NCI-H748 (cell line): ENCODE measurements at regions not wholly inside any gene's neighbourhood (a gene's known extent, or its start where the extent isn't known, plus 50 kb on each side); places are given as distances from the start of the nearest gene placed in this dataset.
"Not testable (repeated sequence)": the region's sequence is repeated elsewhere in the genome, so short reads cannot be mapped to it uniquely, and the experiment has no call there.

Experiments used
- DNase-seq: peaks from one replicate; lab custom pipeline; 2025; ENCODE audit not compliant: unreplicated experiment; lab: John Stamatoyannopoulos, UW

- no peak for DNase-seq
Observed at GRCh38 chr3:124354150-124354549, 362.2 kb upstream of the ROPN1 start.

GRCh38 chr3:124358156-124358555 lies 366.2 kb upstream of the ROPN1 start:
- no peak for DNase-seq

- no peak for DNase-seq
Observed at GRCh38 chr3:124360155-124360554, 368.2 kb upstream of the ROPN1 start.

DNA sequence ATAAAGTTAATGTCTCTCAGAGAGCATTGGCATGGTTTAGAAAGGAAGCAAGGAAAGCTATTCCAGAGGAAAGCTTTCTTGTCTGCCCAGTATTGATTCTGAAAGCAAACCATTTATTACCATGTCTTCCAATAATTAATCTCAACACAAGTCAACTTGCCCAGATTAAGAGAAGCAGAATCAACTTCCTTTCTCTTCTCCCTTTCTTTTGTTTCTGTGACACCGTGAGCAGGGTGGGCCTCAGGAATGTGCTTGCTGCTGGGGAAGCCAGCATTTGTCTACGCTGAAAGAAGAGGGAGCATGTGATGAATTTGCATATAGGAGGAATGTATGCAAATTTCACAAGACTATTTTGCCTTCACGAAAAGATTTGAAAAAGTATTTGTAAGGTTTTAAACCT lies 368.6 kb upstream of the ROPN1 start:
- DNase-seq, result no peak

GRCh38 chr3:124361566-124361965 lies 368.7 kb upstream of the UMPS start:
- no peak for DNase-seq

GRCh38 chr3:124362455-124362854 lies 367.8 kb upstream of the UMPS start:
- peak; percentile 40 for DNase-seq

- no peak for DNase-seq
Observed at GRCh38 chr3:124363476-124363875, 366.8 kb upstream of the UMPS start.

GRCh38 chr3:124364317-124365020 lies 365.8 kb upstream of the UMPS start:
- DNase-seq, result no peak

DNA sequence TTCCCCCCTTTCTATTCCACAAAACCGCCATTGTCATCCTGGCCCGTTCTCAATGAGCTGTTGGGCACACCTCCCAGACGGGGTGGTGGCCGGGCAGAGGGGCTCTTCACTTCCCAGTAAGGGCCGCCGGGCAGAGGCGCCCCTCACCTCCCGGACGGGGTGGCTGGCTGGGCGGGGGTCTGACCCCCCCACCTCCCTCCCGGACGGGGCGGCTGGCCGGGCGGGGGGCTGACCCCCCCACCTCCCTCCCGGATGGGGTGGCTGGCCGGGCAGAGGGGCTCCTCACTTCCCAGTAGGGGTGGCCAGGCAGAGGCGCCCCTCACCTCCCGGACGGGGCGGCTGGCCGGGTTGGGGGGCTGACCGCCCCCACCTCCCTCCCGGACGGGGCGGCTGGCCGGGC lies 363.6 kb upstream of the UMPS start:
- not testable (repeated sequence) for DNase-seq

DNA sequence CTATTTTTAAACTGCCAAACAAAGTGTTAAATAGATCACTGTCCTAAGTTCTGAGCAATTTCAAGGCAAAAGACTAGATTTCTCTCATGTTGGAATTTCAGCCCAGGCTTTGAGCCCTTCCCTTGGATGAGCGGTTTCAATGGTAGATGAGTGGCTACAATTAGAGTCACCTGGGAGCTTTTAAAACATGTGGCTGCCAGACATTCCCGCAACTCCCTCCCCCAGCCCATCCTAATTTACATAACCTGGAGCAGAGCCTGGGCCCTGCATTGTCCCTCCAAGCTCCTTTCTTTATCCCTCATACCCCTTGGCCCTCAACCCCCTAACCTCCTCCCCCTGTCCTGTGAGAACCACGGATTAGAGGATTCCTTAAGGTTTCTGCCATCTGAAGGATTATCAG lies 357.5 kb upstream of the UMPS start:
- DNase-seq, result no peak

- no peak for DNase-seq
Observed at GRCh38 chr3:124373524-124373923, 356.7 kb upstream of the UMPS start.

- DNase-seq, result no peak
Observed at GRCh38 chr3:124374583-124374982, 355.7 kb upstream of the UMPS start.

DNA sequence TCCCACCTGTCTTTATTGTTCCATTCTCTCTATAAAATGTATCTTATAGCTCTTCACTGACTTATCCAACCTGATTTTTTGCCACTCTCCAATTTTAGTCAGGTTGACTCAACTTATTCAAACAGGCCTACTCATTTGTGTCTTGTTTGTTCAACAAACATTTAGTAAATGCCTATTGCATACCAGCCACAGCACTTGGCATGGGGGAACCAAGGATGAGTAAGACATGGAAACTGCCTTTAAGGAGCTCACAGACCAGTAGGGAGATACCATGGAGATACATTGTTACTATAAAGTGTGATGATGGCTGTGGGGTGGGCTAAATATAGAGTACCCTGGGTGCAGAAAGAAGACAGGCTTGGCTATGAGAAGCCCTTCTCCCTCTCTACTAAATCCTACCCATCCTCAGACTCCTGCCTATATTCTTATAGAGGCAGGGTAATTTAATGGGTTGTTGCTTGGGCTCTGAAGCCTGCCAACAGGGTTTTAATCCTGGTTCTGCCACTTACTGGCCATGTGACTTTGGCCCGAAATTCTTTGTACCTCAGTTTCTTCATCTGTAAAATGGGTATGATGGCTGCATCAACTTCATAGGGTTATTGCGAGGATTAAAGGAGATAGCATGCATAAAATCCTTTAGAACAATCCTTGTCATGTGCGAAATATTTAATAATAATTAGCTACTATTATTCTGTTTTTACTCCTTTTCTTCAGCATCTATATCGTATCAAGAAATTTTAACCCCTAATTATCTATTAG lies 348.5 kb upstream of the UMPS start:
- DNase-seq, result no peak

DNA sequence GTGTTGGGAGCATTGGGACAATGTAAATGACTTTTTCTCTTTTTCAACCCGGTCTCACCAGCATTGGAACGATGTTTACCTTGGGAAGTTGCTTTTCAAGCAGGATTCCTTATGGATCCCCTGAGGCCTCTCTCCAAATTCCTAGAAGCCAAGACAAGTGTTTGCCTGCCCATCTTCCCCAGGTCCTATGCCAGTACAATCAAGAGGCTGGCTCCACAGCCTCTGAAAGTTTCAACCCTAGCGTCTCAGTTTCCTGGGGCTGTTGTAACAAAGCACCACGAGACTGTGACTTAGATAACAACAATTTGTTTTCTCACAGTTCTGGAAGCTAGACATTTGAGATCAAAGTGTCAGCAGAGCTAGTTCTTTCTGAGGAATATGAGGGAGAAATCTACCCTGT lies 347.2 kb upstream of the UMPS start:
- DNase-seq, result no peak

DNA sequence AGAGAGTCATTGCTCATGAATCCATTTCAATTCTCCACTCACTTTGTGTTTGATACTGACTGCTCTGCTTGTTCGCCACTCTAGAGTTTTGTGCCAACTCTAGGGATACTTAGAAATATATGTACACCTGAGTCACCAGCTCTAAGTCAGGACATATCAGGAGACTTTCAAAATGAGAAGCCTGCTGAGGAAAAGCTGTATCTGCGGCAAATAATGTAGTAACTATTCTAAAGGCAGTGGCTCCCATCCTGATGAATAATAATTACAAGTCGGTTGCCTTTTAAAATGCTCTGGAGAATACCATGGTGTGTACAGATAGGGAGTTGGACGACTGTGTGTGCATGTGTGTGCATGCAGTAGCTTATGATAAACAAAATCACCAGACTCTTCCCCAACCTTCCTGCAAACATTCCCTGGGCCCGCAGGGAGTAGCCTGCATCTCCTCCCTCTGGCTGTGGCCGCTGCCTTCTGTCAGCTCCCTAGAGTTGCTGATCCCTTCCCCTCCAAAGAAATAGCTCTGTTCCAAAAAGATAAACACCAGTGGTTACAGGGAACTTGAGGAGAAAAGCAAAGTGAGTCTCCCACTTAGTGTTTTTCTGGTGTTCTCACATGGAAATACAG lies 346.3 kb upstream of the UMPS start:
- DNase-seq, result no peak

DNA sequence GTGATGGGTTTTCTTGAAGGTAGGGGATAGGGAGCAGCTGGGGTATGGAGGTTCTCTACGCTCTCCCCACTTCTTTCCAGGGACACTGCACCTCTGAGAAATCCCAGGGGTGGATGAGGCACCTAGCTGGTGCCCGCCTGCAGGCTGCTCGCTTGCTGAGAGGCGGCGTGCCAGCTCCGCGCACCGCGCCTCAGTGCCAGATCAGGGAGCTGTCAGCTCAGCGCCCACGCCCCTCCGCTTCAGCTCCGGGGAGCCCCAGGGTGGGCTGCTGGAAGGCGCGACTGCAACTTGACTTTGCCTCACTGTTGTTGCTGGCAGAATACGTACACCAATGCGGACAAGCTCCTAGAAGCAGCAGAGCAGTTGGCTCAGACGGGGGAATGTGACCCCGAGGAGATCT lies 345.7 kb upstream of the UMPS start:
- no peak for DNase-seq

GRCh38 chr3:124385996-124386395 lies 344.3 kb upstream of the UMPS start:
- no peak for DNase-seq

- no peak for DNase-seq
Observed at GRCh38 chr3:124386996-124387595, 343.2 kb upstream of the UMPS start.

DNA sequence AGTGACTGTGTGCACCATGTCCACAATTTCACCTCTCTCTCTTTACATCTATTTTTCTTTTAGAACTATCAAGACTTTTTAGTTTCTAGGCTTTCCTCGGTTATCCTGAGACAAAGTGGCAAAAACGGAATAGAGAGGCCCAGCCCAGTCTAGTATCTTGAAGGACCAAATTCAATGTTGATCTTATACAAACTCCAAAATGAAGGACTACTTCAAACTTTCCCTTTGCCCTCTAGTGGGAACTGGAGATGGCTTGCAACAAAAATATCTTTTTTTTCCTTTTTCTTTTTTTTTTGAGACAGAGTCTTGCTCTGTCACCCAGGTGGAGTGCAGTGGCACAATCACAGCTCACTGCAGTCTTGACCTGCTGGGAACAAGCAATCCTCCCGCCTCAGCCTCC lies 338.5 kb upstream of the UMPS start:
- no peak for DNase-seq

DNA sequence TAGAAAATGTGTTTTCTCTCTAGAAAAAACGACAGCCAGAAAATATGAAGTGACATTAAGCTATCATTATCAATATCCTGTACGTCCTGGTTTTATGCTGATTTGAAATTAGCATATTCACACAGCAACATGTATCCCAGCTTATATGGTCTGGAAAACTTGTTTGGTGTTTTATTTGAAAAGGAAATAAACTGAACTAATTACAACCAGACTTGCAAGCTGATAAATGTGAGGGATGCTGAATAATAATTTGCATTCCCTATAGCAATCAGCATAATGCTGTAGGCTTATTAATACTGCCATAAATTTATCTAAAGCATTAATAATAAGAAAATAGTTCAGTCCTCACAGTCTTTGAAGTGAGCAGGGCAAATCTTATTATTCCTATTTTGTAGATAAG lies 336.9 kb upstream of the UMPS start:
- no peak for DNase-seq

GRCh38 chr3:124395162-124395561 lies 335.1 kb upstream of the UMPS start:
- no peak for DNase-seq
